Ecto neural progenitor cell (in vitro differentiated cells): ENCODE measurements at regions not wholly inside any gene's neighbourhood (a gene's known extent, or its start where the extent isn't known, plus 50 kb on each side); places are given as distances from the start of the nearest gene placed in this dataset.

Source experiments
- DNase-seq: peaks from one replicate; pipeline ENCODE4 v3.0.0-alpha.2; 2018; ENCODE audit warnings: low spot score

- DNase-seq, result no peak
Observed at GRCh38 chr18:10388373-10388772, 66.1 kb upstream of the APCDD1 start.

- no peak for DNase-seq
Observed at GRCh38 chr18:10391506-10391905, 62.9 kb upstream of the APCDD1 start.

GRCh38 chr18:10397004-10397403 is 57.4 kb upstream of the APCDD1 start:
- no peak for DNase-seq

- no peak for DNase-seq
Observed at GRCh38 chr18:10398571-10398970, 55.9 kb upstream of the APCDD1 start.

- no peak for DNase-seq
Observed at GRCh38 chr18:10399465-10399864, 55.0 kb upstream of the APCDD1 start.

- DNase-seq, result no peak
Observed at GRCh38 chr18:10400534-10401307, 53.7 kb upstream of the APCDD1 start.

- DNase-seq, result no peak
Observed at GRCh38 chr18:10401521-10401920, 52.9 kb upstream of the APCDD1 start.

GRCh38 chr18:10401930-10402329 is 52.5 kb upstream of the APCDD1 start:
- no peak for DNase-seq

- peak; percentile 60 for DNase-seq
Observed at GRCh38 chr18:10402871-10403559, 51.4 kb upstream of the APCDD1 start.

- DNase-seq, result peak; percentile 87
Observed at GRCh38 chr18:10403708-10404107, 50.7 kb upstream of the APCDD1 start.

- DNase-seq, result peak; percentile 82
Observed at GRCh38 chr18:10404168-10404567, 50.3 kb upstream of the APCDD1 start.
